ENCODE measurements at regions not wholly inside any gene's neighbourhood (a gene's known extent, or its start where the extent isn't known, plus 50 kb on each side); places are given as distances from the start of the nearest gene placed in this dataset.

- TF ChIP-seq CTCF (IDR thresholded peaks at IDR 0.05) (no peak), POLR2A (IDR thresholded peaks at IDR 0.05) (no peak)
Observed at GRCh38 chr10:78129211-78129610, 95.5 kb downstream of the RPS24 start.
